ENCODE measurements at regions not wholly inside any gene's neighbourhood (a gene's known extent, or its start where the extent isn't known, plus 50 kb on each side); places are given as distances from the start of the nearest gene placed in this dataset.

DNA sequence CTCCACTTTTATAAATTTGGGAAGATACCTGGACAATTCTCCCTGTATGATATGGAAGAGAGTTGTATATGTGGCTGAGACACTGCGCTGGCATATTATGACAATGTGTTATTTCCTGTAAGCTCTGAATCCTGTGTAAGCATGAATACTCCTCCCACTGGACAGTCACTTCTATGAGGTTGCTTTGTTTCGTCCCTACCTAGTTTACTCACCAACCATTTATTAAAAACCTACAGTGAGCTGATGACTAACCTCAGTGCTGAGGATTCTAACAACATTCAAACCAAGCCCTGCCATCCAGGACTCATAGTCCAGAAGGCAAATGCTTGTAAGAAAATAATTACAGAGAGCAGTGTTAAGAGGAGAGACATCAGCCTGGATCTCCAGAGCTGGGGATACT is 1632.9 kb upstream of the TENM3 start:
- intact Hi-C loops (cut with DNase I; ENCODE audit: low total_unique reads), result no loop called here
- H3K4me3 ChIP-seq, result no peak overlapping the region
- no peaks in the 10 kb centered on the region for H3K4me1 ChIP-seq
- whole genome bisulfite sequencing, 5 donors, result 59 to 78% (median 69%) methylated on average over 2 of the region's 2 CpGs
- no peaks in the 10 kb centered on the region for H3K27me3 ChIP-seq (replicated peaks in 1 of 7)
- H3K9me3 ChIP-seq, result peaks cover 0 to 5% (median 0%) of the 10 kb centered on the region in 8 donors
- DNase-seq, result no peak
- H3K36me3 ChIP-seq, result no peaks in the 10 kb centered on the region
- TF ChIP-seq, protein P1, sequence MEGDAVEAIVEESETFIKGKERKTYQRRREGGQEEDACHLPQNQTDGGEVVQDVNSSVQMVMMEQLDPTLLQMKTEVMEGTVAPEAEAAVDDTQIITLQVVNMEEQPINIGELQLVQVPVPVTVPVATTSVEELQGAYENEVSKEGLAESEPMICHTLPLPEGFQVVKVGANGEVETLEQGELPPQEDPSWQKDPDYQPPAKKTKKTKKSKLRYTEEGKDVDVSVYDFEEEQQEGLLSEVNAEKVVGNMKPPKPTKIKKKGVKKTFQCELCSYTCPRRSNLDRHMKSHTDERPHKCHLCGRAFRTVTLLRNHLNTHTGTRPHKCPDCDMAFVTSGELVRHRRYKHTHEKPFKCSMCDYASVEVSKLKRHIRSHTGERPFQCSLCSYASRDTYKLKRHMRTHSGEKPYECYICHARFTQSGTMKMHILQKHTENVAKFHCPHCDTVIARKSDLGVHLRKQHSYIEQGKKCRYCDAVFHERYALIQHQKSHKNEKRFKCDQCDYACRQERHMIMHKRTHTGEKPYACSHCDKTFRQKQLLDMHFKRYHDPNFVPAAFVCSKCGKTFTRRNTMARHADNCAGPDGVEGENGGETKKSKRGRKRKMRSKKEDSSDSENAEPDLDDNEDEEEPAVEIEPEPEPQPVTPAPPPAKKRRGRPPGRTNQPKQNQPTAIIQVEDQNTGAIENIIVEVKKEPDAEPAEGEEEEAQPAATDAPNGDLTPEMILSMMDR (IDR thresholded peaks at IDR 0.05 in 8 of 11, conservative IDR thresholded peaks at IDR 0.05 in 3 of 11), result no peak
- TF ChIP-seq POLR2A (IDR thresholded peaks at IDR 0.05) (no peak), POLR2AphosphoS5 (IDR thresholded peaks at IDR 0.05) (no peak)
- no peak overlapping the region for H3K27ac ChIP-seq

GRCh38 chr4:180615746-180616145 is 1627.5 kb upstream of the TENM3 start:
- TF ChIP-seq POLR2A (IDR thresholded peaks at IDR 0.05) (no peak), POLR2AphosphoS5 (IDR thresholded peaks at IDR 0.05) (no peak)
- TF ChIP-seq, protein P1 (IDR thresholded peaks at IDR 0.05 in 8 of 11, conservative IDR thresholded peaks at IDR 0.05 in 3 of 11), result no peak
- Histone ChIP-seq H3K27me3 (replicated peaks in 1 of 7) (no peaks in the 10 kb centered on the region), H3K27ac (no peak overlapping the region), H3K4me3 (no peak overlapping the region), H3K4me1 (no peaks in the 10 kb centered on the region), H3K36me3 (no peaks in the 10 kb centered on the region), H3K9me3 (no peaks in the 10 kb centered on the region)
- intact Hi-C loops (cut with DNase I; ENCODE audit: low total_unique reads), result no loop called here
- DNase-seq, result no peak
- WGBS, 5 donors, result 74 to 84% (median 78%) methylated on average over 3 of the region's 3 CpGs

DNA sequence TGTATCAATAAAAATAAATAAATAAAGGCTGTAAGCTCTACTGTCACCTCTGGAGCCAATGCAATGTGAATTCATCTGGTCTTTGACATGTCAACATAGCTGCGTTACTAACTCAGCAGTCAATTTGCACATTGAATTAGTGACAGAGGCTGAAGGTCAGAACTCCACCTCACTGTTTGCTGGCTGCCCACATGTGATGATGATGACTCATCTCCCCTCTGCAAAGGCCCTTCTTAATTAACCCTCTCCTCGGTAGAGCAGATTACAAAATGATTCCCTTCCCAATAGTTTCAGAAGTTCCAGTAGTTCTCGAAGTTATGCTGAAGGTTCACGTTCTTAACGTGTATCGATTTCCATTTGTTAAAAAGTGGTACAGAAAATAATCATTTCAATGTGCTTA is 1626.0 kb upstream of the TENM3 start:
- Histone ChIP-seq H3K27ac (no peak overlapping the region), H3K36me3 (no peaks in the 10 kb centered on the region), H3K4me3 (no peak overlapping the region), H3K9me3 (no peaks in the 10 kb centered on the region), H3K4me1 (no peaks in the 10 kb centered on the region), H3K27me3 (replicated peaks in 1 of 7) (no peaks in the 10 kb centered on the region)
- TF ChIP-seq POLR2A (IDR thresholded peaks at IDR 0.05), result no peak
- TF ChIP-seq, protein P1 (IDR thresholded peaks at IDR 0.05 in 8 of 11, conservative IDR thresholded peaks at IDR 0.05 in 3 of 11), result no peak
- no peak for TF ChIP-seq POLR2AphosphoS5 (IDR thresholded peaks at IDR 0.05)
- 80 to 91% (median 84%) methylated on average over 6 of the region's 6 CpGs for WGBS, 5 donors
- DNase-seq, result no peak
- intact Hi-C loops (cut with DNase I; ENCODE audit: low total_unique reads), result no loop called here

DNA sequence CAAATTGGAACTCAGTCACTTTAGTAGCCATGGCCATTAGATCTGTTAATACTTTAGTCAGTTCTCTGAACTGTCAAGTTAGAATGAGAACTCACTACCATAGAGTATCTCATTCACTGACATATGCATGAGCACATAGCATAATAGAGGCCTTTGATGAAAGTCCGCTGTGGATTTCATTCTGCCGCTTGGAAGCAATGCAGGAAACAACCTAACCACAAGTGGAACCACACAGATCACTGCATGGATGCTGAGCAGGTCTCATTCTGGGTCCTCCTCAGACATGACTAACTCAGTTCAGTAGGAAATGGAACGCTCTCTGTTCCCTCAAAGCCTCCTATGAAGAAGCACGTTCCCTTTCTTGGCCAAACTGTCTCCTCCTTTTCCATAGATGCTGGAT is 1624.8 kb upstream of the TENM3 start:
- 25 to 39% (median 27%) methylated on average over 4 of the region's 4 CpGs for WGBS, 5 donors
- no peaks in the 10 kb centered on the region for H3K27me3 ChIP-seq (replicated peaks in 1 of 7)

More for the DNA sequence above, 1624.8 kb upstream of the TENM3 start:
- no peaks in the 10 kb centered on the region for H3K36me3 ChIP-seq
- TF ChIP-seq POLR2AphosphoS5 (IDR thresholded peaks at IDR 0.05), result no peak
- TF ChIP-seq POLR2A (IDR thresholded peaks at IDR 0.05), result no peak
- TF ChIP-seq, protein P1 (IDR thresholded peaks at IDR 0.05 in 8 of 11, conservative IDR thresholded peaks at IDR 0.05 in 3 of 11), result no peak
- H3K27ac ChIP-seq, result no peak overlapping the region
- H3K9me3 ChIP-seq, result no peaks in the 10 kb centered on the region
- intact Hi-C loops (cut with DNase I; ENCODE audit: low total_unique reads), result no loop called here
- H3K4me3 ChIP-seq, result no peak overlapping the region
- DNase-seq, result no peak
- H3K4me1 ChIP-seq, result no peaks in the 10 kb centered on the region
